Osteocyte (in vitro differentiated cells): ENCODE measurements at regions not wholly inside any gene's neighbourhood (a gene's known extent, or its start where the extent isn't known, plus 50 kb on each side); places are given as distances from the start of the nearest gene placed in this dataset.

Source experiments
- DNase-seq: peaks from one replicate; pipeline ENCODE4 v3.0.0; 2021; ENCODE audit warnings: mixed read lengths; ENCODE audit not compliant: unreplicated experiment; ENCODE audit errors: extremely low spot score
- H3K27ac Mint-ChIP-seq: one replicate; pipeline ENCODE4 v1.8.0; 2021; ENCODE audit warnings: mild to moderate bottlenecking, mixed read lengths; ENCODE audit not compliant: unreplicated experiment
- H3K27me3 Mint-ChIP-seq: one replicate; pipeline ENCODE4 v1.8.0; 2021; ENCODE audit warnings: mixed read lengths; ENCODE audit not compliant: unreplicated experiment
- H3K36me3 Mint-ChIP-seq: one replicate; pipeline ENCODE4 v1.8.0; 2021; ENCODE audit warnings: mixed read lengths; ENCODE audit not compliant: unreplicated experiment
- H3K4me1 Mint-ChIP-seq: one replicate; pipeline ENCODE4 v1.8.0; 2021; ENCODE audit warnings: mixed read lengths; ENCODE audit not compliant: unreplicated experiment
- H3K4me3 Mint-ChIP-seq: one replicate; pipeline ENCODE4 v1.8.0; 2021; ENCODE audit warnings: mild to moderate bottlenecking, moderate library complexity, mixed read lengths; ENCODE audit not compliant: unreplicated experiment
- H3K9me3 Mint-ChIP-seq: one replicate; pipeline ENCODE4 v1.8.0; 2021; ENCODE audit warnings: mixed read lengths; ENCODE audit not compliant: unreplicated experiment
- TF ChIP-seq, protein P1 (sequence below): fragments of 200-600 bp; sonication (generic); IDR thresholded peaks from 2 replicates; pipeline ENCODE4 v1.5.0; 2021; ENCODE audit warnings: antibody characterized with exemption, mild to moderate bottlenecking, moderate library complexity

DNA sequence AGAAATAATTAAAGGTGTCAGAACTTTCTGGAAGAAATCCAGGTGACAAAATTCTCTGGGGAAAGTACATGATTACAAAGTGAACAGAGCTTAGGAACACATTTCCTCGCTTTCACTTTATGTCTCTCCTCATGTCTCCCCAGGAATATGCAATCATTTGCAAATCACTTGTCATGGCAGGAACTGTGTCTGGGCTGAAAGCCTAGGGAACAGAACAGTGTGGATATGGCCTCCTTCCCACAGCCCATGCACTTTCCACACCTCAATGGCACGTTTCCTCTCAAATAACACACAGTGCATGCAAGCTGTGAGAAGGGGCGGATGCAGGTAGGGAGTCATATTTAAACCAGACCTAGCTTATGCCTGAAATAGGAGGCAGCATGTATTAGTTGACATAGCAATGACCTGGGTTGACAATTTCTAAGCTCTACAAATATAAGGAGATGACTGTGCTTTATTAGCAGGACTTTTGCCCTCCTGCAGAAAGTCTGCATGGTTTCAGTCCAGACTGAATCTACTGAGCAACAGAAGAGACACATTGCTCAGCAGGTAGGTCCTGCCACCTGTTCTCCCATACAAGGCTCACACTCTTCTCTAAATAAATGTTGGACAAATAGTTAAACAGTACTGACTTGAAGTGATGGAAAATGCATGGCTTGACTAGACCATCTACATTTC, 236.0 kb upstream of the ELAC2 start:
- Mint-ChIP-seq H3K9me3 (peaks cover 6% of the 10 kb centered on the region), H3K4me3 (no peak overlapping the region), H3K4me1 (no peaks in the 10 kb centered on the region), H3K36me3 (no peaks in the 10 kb centered on the region), H3K27me3 (peaks cover 16% of the 10 kb centered on the region), H3K27ac (no peak overlapping the region)
- TF ChIP-seq, protein P1, sequence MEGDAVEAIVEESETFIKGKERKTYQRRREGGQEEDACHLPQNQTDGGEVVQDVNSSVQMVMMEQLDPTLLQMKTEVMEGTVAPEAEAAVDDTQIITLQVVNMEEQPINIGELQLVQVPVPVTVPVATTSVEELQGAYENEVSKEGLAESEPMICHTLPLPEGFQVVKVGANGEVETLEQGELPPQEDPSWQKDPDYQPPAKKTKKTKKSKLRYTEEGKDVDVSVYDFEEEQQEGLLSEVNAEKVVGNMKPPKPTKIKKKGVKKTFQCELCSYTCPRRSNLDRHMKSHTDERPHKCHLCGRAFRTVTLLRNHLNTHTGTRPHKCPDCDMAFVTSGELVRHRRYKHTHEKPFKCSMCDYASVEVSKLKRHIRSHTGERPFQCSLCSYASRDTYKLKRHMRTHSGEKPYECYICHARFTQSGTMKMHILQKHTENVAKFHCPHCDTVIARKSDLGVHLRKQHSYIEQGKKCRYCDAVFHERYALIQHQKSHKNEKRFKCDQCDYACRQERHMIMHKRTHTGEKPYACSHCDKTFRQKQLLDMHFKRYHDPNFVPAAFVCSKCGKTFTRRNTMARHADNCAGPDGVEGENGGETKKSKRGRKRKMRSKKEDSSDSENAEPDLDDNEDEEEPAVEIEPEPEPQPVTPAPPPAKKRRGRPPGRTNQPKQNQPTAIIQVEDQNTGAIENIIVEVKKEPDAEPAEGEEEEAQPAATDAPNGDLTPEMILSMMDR = no peak
- DNase-seq = no peak

DNA sequence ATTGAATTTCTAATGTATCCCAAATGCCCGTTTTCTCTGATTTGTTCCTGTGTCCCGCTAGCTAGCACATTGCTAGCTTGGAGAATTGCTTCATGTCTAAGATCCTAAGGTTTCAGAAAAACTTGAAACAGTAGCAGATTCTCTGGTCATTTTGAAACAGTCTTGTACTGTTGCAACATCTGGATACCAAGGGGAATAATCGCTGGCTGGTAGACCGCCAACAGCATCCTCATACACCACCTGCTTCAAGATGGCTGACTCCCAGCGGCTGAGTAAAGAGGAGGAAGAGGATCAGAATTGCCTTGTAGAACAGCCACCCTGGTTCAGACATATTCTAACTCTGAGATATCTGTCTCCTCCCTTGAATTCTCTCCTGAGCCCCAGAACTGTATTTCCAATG, 226.7 kb upstream of the ELAC2 start:
- H3K4me3 Mint-ChIP-seq = no peak overlapping the region
- no peak for DNase-seq
- H3K27me3 Mint-ChIP-seq = peaks cover 11% of the 10 kb centered on the region
- H3K36me3 Mint-ChIP-seq = no peaks in the 10 kb centered on the region
- H3K4me1 Mint-ChIP-seq = no peaks in the 10 kb centered on the region
- TF ChIP-seq, protein P1 = no peak
- peaks cover 5% of the 10 kb centered on the region for H3K9me3 Mint-ChIP-seq
- no peak overlapping the region for H3K27ac Mint-ChIP-seq

DNA sequence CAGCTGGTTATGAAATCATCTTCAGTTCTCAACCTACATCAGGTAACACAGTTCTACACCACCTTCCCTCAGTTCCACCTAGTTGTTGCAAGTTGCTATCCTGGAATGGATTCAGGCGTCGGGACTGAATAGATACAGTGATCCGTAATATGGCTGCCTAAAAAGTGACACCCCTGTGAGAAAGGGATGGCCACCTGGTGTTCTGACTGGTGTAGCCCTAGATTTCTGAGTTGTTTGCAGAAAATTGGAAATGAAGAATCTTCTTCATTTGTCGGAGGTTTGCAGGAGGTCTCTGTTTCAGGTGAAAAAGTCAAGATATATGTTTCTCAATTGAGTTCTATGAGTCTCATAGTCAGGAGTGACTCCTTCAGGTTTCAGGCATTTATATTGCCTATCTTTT, 225.8 kb upstream of the ELAC2 start:
- no peak overlapping the region for H3K27ac Mint-ChIP-seq
- H3K4me1 Mint-ChIP-seq = no peaks in the 10 kb centered on the region
- TF ChIP-seq, protein P1 = no peak
- H3K9me3 Mint-ChIP-seq = no peaks in the 10 kb centered on the region
- no peak for DNase-seq
- H3K36me3 Mint-ChIP-seq = no peaks in the 10 kb centered on the region
- no peak overlapping the region for H3K4me3 Mint-ChIP-seq
- peaks cover 11% of the 10 kb centered on the region for H3K27me3 Mint-ChIP-seq

DNA sequence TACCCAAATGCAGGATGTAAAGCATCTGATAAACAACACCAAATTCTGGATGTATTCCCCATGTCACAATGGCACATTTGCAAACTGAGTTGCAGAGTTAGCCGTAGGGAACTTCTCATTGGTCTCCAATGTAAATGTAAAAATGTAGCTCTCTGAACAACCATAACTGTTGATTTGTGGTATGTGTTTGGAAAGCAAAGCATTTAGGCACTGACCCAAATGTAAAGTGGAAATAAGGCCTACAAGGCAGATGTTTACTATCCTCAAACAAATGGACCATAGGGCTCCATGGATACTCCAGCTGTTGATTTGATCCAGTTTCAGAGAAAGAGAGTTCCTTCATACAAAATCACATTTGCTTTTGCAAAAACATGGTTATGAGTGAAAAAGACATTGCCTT, 223.0 kb upstream of the ELAC2 start:
- Mint-ChIP-seq H3K4me3 (no peak overlapping the region), H3K27me3 (peaks cover 17% of the 10 kb centered on the region)
- no peak for DNase-seq

More for the DNA sequence above, 223.0 kb upstream of the ELAC2 start:
- H3K9me3 Mint-ChIP-seq = no peaks in the 10 kb centered on the region
- TF ChIP-seq, protein P1 = no peak
- H3K4me1 Mint-ChIP-seq = no peaks in the 10 kb centered on the region
- H3K36me3 Mint-ChIP-seq = no peaks in the 10 kb centered on the region
- no peak overlapping the region for H3K27ac Mint-ChIP-seq
